ENCODE measurements at regions not wholly inside any gene's neighbourhood (a gene's known extent, or its start where the extent isn't known, plus 50 kb on each side); places are given as distances from the start of the nearest gene placed in this dataset.

DNA sequence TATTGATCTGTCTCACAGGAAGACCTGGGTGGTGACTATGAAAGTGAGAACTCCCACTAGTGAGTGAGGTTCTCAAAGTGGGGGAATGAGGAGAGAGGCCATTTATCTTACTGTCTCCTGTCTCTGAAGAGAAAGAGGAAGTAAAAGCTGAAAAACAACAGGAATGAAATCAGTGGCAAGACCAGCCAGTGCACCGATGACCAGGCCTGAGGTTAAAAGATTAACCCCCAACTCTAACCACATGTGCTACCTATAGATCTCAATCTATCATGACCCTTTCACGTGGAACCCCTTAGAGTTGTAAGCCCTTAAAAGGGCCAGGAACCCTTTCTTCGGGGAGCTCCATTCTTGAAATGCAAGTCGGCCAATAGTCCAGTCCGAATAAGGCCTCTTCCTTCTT lies 239.3 kb upstream of the CNTN6 start:
- TF ChIP-seq, protein P1, sequence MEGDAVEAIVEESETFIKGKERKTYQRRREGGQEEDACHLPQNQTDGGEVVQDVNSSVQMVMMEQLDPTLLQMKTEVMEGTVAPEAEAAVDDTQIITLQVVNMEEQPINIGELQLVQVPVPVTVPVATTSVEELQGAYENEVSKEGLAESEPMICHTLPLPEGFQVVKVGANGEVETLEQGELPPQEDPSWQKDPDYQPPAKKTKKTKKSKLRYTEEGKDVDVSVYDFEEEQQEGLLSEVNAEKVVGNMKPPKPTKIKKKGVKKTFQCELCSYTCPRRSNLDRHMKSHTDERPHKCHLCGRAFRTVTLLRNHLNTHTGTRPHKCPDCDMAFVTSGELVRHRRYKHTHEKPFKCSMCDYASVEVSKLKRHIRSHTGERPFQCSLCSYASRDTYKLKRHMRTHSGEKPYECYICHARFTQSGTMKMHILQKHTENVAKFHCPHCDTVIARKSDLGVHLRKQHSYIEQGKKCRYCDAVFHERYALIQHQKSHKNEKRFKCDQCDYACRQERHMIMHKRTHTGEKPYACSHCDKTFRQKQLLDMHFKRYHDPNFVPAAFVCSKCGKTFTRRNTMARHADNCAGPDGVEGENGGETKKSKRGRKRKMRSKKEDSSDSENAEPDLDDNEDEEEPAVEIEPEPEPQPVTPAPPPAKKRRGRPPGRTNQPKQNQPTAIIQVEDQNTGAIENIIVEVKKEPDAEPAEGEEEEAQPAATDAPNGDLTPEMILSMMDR (IDR thresholded peaks at IDR 0.05; ENCODE audit: low read depth, low read length), result no peak
- H3K9me3 ChIP-seq (ENCODE audit: severe bottlenecking), result no peaks in the 10 kb centered on the region
- DNase-seq, result no peak

DNA sequence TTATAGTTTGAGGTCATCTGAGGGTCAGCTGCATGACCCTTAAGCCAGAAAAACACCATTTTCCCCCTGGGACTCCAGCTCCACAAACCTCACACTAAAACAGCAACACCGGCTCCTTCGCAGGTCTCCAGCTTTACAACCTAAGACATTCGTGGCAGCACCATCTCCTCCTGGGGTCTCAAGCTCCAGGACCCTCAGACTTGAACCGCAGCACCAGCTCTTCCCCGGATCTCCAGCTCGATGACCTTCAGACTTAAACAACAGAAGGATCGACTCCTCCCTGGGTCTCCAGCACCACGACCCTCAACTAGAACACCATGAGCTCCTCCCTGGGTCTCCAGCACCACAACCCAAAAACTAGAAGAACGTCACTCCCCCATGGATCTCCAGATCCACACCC lies 233.7 kb upstream of the CNTN6 start:
- TF ChIP-seq, protein P1 (IDR thresholded peaks at IDR 0.05; ENCODE audit: low read depth, low read length), result no peak
- Histone ChIP-seq H3K27ac (no peak overlapping the region), H3K36me3 (no peaks in the 10 kb centered on the region), H3K27me3 (ENCODE audit: insufficient read depth, low read depth, severe bottlenecking) (no peaks in the 10 kb centered on the region), H3K4me3 (ENCODE audit: low read depth, low read length) (no peak overlapping the region), H3K9me3 (ENCODE audit: severe bottlenecking) (peaks cover 4% of the 10 kb centered on the region)
- no peak for DNase-seq

More for the DNA sequence above, 239.3 kb upstream of the CNTN6 start:
- no peaks in the 10 kb centered on the region for H3K27me3 ChIP-seq (ENCODE audit: insufficient read depth, low read depth, severe bottlenecking)
- H3K27ac ChIP-seq, result no peak overlapping the region
- no peaks in the 10 kb centered on the region for H3K36me3 ChIP-seq
- no peak overlapping the region for H3K4me3 ChIP-seq (ENCODE audit: low read depth, low read length)

DNA sequence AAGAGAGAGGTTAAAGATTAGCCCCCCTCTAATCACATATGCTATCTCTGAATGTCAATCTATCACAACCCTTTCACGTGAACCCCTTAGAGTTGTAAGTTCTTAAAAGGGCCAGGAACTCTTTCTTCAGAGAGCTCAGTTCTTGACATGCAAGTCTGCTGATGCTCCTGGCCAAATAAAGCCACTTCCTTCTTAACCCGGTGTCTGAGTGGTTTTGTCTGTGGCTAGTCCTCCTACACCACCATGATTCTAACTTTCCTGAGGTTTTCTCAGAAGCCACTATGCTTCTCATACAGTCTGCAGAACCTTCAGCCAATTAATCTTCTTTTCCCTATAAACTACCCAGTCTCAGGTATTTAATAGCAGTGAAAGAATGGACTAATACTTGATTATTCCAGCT lies 231.1 kb upstream of the CNTN6 start:
- TF ChIP-seq, protein P1 (IDR thresholded peaks at IDR 0.05; ENCODE audit: low read depth, low read length), result no peak
- Histone ChIP-seq H3K27ac (no peak overlapping the region), H3K9me3 (ENCODE audit: severe bottlenecking) (peaks cover 4% of the 10 kb centered on the region), H3K4me3 (ENCODE audit: low read depth, low read length) (no peak overlapping the region), H3K27me3 (ENCODE audit: insufficient read depth, low read depth, severe bottlenecking) (no peaks in the 10 kb centered on the region), H3K36me3 (no peaks in the 10 kb centered on the region)
- no peak for DNase-seq

DNA sequence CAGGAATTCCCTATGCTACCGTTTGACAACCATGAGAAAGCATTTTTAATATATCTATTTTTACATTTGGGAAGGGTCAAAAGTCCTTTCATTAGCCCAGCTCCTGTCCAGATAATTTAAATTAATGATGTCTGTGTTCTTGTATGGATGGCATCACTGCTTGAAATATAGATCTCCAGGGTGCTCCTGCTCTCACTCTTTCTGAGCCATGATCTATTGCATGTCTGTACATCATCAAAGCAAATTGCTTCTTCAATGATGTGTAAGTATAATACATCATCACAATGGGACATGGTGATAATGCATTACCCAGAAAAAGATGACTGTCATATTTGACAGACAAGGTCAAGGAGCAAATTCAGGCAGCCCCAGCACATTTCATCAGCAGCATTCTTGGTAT lies 223.6 kb upstream of the CNTN6 start:
- Histone ChIP-seq H3K4me3 (ENCODE audit: low read depth, low read length) (no peak overlapping the region), H3K27me3 (ENCODE audit: insufficient read depth, low read depth, severe bottlenecking) (no peaks in the 10 kb centered on the region), H3K27ac (no peak overlapping the region), H3K9me3 (ENCODE audit: severe bottlenecking) (no peaks in the 10 kb centered on the region), H3K36me3 (no peaks in the 10 kb centered on the region)
- no peak for DNase-seq
- TF ChIP-seq, protein P1 (IDR thresholded peaks at IDR 0.05; ENCODE audit: low read depth, low read length), result no peak

DNA sequence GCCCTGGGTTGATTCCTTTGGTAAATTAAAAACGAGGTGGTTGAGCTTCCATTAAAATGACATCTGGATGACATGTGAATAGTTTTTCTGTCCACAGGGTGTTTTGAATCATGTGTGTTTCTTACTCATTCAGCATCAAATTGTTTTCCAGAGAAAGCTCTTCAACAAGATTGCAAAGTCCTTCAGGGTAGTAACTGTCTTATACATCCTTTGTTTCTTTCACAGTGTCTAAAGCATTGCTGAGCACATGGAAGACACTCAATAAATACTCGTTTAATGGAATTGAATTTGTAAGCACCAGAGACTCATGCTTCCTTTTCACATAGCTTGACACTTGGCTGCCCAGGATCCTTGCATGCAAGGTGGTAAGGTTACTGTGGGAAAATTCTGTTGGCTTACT lies 223.1 kb upstream of the CNTN6 start:
- DNase-seq, result no peak
- Histone ChIP-seq H3K4me3 (ENCODE audit: low read depth, low read length) (no peak overlapping the region), H3K27me3 (ENCODE audit: insufficient read depth, low read depth, severe bottlenecking) (no peaks in the 10 kb centered on the region), H3K36me3 (no peaks in the 10 kb centered on the region), H3K9me3 (ENCODE audit: severe bottlenecking) (no peaks in the 10 kb centered on the region), H3K27ac (no peak overlapping the region)
- TF ChIP-seq, protein P1 (IDR thresholded peaks at IDR 0.05; ENCODE audit: low read depth, low read length), result no peak

DNA sequence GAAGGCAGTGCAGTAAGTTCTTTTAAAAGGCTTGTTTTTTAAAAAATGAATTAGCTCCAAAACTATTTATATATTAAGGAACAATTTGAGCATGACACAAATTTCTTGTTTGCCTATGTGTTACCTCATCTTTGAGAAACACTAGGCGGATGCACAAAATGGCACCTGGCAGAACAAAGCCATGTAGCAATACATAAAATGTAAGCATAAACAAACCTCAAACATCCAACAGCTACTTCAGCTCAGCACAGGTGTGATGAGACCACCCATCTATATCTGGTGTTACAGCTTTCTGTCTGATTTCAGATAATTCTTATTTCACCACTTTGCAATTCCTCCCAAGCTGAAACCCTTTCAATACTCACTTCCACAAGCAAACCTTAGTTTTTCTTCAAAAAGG lies 221.2 kb upstream of the CNTN6 start:
- H3K9me3 ChIP-seq (ENCODE audit: severe bottlenecking), result no peaks in the 10 kb centered on the region
- DNase-seq, result no peak
- no peak overlapping the region for H3K27ac ChIP-seq
- H3K27me3 ChIP-seq (ENCODE audit: insufficient read depth, low read depth, severe bottlenecking), result no peaks in the 10 kb centered on the region
- TF ChIP-seq, protein P1 (IDR thresholded peaks at IDR 0.05; ENCODE audit: low read depth, low read length), result no peak
- H3K4me3 ChIP-seq (ENCODE audit: low read depth, low read length), result no peak overlapping the region
- no peaks in the 10 kb centered on the region for H3K36me3 ChIP-seq
